ENCODE measurements at regions not wholly inside any gene's neighbourhood (a gene's known extent, or its start where the extent isn't known, plus 50 kb on each side); places are given as distances from the start of the nearest gene placed in this dataset.

DNA sequence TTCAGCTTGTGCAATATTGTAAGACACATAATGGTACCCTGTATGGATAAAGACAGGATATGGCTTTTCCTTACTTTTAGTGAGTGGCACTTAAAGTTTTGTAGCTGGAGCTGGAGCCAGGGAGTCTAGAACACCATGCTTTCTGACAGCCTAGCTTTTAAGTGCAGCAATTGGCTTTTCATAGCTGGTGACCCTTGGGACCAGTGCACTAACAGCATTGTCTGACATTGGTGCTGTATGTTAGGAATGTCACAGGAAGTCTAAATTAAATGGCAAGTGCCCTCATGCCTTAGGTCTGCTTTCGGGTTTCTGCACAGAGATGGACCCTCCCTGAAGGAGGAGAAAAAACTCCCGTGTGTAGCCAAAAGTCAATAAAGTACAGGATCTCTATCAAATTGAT lies 628.2 kb downstream of the NR2F2 start:
- TF ChIP-seq, protein P1, sequence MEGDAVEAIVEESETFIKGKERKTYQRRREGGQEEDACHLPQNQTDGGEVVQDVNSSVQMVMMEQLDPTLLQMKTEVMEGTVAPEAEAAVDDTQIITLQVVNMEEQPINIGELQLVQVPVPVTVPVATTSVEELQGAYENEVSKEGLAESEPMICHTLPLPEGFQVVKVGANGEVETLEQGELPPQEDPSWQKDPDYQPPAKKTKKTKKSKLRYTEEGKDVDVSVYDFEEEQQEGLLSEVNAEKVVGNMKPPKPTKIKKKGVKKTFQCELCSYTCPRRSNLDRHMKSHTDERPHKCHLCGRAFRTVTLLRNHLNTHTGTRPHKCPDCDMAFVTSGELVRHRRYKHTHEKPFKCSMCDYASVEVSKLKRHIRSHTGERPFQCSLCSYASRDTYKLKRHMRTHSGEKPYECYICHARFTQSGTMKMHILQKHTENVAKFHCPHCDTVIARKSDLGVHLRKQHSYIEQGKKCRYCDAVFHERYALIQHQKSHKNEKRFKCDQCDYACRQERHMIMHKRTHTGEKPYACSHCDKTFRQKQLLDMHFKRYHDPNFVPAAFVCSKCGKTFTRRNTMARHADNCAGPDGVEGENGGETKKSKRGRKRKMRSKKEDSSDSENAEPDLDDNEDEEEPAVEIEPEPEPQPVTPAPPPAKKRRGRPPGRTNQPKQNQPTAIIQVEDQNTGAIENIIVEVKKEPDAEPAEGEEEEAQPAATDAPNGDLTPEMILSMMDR (IDR thresholded peaks at IDR 0.05; ENCODE audit: control extremely low read depth, extremely low read depth, low read depth, missing control alignments): no peak
- ChIA-PET CTCF (interaction anchor here (1.0 kb wide), 1 partner anchor 44 kb away, joined by 3 read pairs; no protein-coding TSS in a partner anchor), POLR2A (no interaction called here)
- no peak for DNase-seq (ENCODE audit: extremely low spot score)

DNA sequence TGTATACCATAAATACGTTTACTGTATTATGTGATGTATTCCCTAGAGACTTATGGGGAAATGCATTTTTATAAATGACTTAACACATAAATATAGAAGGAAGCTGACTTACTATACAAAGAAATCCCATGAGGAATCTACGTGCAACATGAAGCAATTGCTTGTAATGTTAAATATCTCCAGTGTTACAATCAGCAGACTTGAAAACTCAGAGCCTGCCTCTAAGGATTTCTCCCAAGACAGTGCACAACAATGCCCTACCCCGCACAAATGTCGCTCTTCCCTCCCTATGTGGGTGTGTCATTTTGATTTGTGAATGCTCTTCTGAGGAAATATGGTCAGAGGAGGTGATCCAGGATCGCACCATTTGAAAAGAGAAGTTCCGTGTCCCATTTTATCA lies 629.0 kb downstream of the NR2F2 start:
- POLR2A ChIA-PET: no interaction called here

GRCh38 chr15:96960711-96961480 lies 630.4 kb downstream of the NR2F2 start:
- no peak for DNase-seq (ENCODE audit: extremely low spot score)
- ChIA-PET CTCF (no interaction called here), POLR2A (no interaction called here)
- TF ChIP-seq, protein P1 (IDR thresholded peaks at IDR 0.05; ENCODE audit: control extremely low read depth, extremely low read depth, low read depth, missing control alignments): no peak

More for the DNA sequence above, 629.0 kb downstream of the NR2F2 start:
- CTCF ChIA-PET: no interaction called here
- TF ChIP-seq, protein P1 (IDR thresholded peaks at IDR 0.05; ENCODE audit: control extremely low read depth, extremely low read depth, low read depth, missing control alignments): no peak
- DNase-seq (ENCODE audit: extremely low spot score): no peak

- TF ChIP-seq, protein P1 (IDR thresholded peaks at IDR 0.05; ENCODE audit: control extremely low read depth, extremely low read depth, low read depth, missing control alignments): no peak
- POLR2A ChIA-PET: no interaction called here
- CTCF ChIA-PET: no interaction called here
- DNase-seq (ENCODE audit: extremely low spot score): no peak
These were observed 636.1 kb downstream of the NR2F2 start for GRCh38 chr15:96966554-96966953.

DNA sequence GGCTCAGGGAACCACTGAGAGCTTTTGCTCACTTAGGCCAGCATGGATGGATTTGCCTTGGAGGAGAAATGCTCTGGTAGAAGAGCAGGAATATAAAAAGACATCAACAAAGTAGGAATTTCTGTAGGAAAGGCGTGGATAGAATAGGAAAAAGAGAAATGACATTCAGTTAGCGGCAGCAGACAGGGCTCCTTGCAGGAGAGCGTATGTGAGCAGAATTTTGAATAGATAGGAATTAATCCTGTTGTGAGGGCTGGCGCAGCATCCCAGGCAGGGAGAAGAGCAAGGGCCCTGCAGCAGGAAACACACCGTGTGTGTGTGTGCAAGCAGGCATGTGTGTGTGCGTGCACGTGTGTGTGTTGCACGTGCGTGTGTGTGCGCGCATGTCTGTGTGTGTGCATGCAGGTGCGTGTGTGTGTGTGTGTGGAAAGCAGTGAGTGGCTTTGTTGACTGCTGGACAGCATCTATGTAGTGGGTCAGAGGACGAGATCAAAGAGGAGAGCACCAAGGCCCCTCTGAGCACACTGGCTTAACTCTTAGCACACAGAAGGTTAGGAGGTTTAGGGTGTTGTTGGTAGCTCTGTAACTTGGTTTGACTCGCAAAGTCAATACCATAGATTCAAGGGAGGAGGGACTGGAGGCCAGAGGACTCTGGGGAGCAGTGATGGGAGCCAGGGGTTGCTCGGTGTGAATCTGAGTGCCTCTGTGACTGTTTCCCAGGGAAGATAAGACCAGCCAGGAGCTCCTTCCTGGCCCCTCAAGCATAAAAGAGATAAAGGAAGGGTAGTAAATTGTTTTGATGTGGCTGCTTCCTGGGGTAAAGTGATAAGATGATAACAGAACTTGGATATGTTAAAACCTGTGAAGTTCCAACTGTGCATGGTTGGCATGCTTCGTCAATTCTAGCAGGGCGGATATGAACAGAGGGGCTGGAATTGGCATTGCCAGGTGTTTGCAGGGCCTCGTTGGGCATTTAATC lies 639.5 kb downstream of the NR2F2 start:
- TF ChIP-seq, protein P1 (IDR thresholded peaks at IDR 0.05; ENCODE audit: control extremely low read depth, extremely low read depth, low read depth, missing control alignments): no peak
- DNase-seq (ENCODE audit: extremely low spot score): no peak
- ChIA-PET CTCF (no interaction called here), POLR2A (no interaction called here)

GRCh38 chr15:96972201-96972600 lies 641.7 kb downstream of the NR2F2 start:
- DNase-seq (ENCODE audit: extremely low spot score): no peak
- TF ChIP-seq, protein P1 (IDR thresholded peaks at IDR 0.05; ENCODE audit: control extremely low read depth, extremely low read depth, low read depth, missing control alignments): no peak
- ChIA-PET CTCF (no interaction called here), POLR2A (no interaction called here)

Data from GM10248 (cell line).